HepG2 (cell line): ENCODE measurements at regions not wholly inside any gene's neighbourhood (a gene's known extent, or its start where the extent isn't known, plus 50 kb on each side); places are given as distances from the start of the nearest gene placed in this dataset.

Experiments used
- GATAD2A ChIP-seq: IDR thresholded peaks from 2 replicates; pipeline ENCODE4 v1.6.1; 2016
- HNRNPLL ChIP-seq: fragments of 200-400 bp; formaldehyde crosslinking; IDR thresholded peaks from 2 replicates; pipeline ENCODE4 v1.6.1; 2017; ENCODE audit warnings: mild to moderate bottlenecking, low read depth, low read length; ENCODE audit not compliant: poor library complexity, severe bottlenecking
- IKZF1 ChIP-seq: fragments of 450-650 bp; IDR thresholded peaks from 2 replicates; pipeline ENCODE4 v1.7.1; 2016
- MAF1 ChIP-seq: sonication (generic); formaldehyde crosslinking; IDR thresholded peaks from 2 replicates; pipeline ENCODE4 v1.5.0; 2020; ENCODE audit warnings: missing genetic modification reagents, borderline replicate concordance
- MAFK ChIP-seq, 2 experiments: IDR thresholded peaks in 1 of 2; conservative IDR thresholded peaks in 1 of 2; 2 replicates each; pipeline ENCODE4 v1.6.1; 2011; ENCODE audit warnings: improper control_type of control experiment in 2 of 2, low read length in 2 of 2
- NBN ChIP-seq: fragments of 450-650 bp; conservative IDR thresholded peaks from 2 replicates; pipeline ENCODE4 v1.6.1; 2017
- NR2F6 ChIP-seq, 2 experiments: IDR thresholded peaks; 2 replicates each; pipeline ENCODE4 v1.6.1; 2016; ENCODE audit warnings: antibody characterized with exemption in 1 of 2, mild to moderate bottlenecking in 1 of 2
- PHB2 ChIP-seq: fragments of 450-650 bp; IDR thresholded peaks from 2 replicates; pipeline ENCODE4 v1.6.1; 2018; ENCODE audit not compliant: partially characterized antibody
- PHF21A ChIP-seq: sonication (generic); formaldehyde crosslinking; IDR thresholded peaks from 2 replicates; pipeline ENCODE4 v1.5.0; 2020; ENCODE audit warnings: mild to moderate bottlenecking, missing genetic modification reagents
- PITX1 ChIP-seq: sonication (generic); formaldehyde crosslinking; IDR thresholded peaks from 2 replicates; pipeline ENCODE4 v1.5.1; 2020; ENCODE audit warnings: mild to moderate bottlenecking, missing genetic modification reagents
- SMAD9 ChIP-seq: sonication (generic); formaldehyde crosslinking; IDR thresholded peaks from 2 replicates; pipeline ENCODE4 v1.5.1; 2020; ENCODE audit warnings: mild to moderate bottlenecking, missing genetic modification reagents
- TCF7 ChIP-seq: sonication (generic); IDR thresholded peaks from 2 replicates; pipeline ENCODE4 v1.6.1; 2016; ENCODE audit warnings: antibody characterized with exemption, low read depth
- TOE1 ChIP-seq: sonication (generic); formaldehyde crosslinking; IDR thresholded peaks from 2 replicates; pipeline ENCODE4 v1.4.0; 2020; ENCODE audit warnings: mild to moderate bottlenecking, missing genetic modification reagents
- WIZ ChIP-seq: sonication (generic); formaldehyde crosslinking; IDR thresholded peaks from 2 replicates; pipeline ENCODE4 v1.5.1; 2020; ENCODE audit warnings: mild to moderate bottlenecking, missing genetic modification reagents
- ZMYM4 ChIP-seq: sonication (generic); formaldehyde crosslinking; IDR thresholded peaks from 2 replicates; pipeline ENCODE4 v1.8.1; 2023; ENCODE audit warnings: mild to moderate bottlenecking, missing genetic modification reagents
- ZNF17 ChIP-seq: sonication (generic); formaldehyde crosslinking; IDR thresholded peaks from 2 replicates; pipeline ENCODE4 v1.5.0; 2020; ENCODE audit warnings: mild to moderate bottlenecking, missing genetic modification reagents
- ZNF230 ChIP-seq: sonication (generic); formaldehyde crosslinking; IDR thresholded peaks from 2 replicates; pipeline ENCODE4 v1.4.0; 2020; ENCODE audit warnings: mild to moderate bottlenecking, missing genetic modification reagents
- ZNF605 ChIP-seq: sonication (generic); formaldehyde crosslinking; IDR thresholded peaks from 2 replicates; pipeline ENCODE4 v1.8.0; 2022; ENCODE audit warnings: mild to moderate bottlenecking, missing genetic modification reagents
- ZNF644 ChIP-seq: IDR thresholded peaks from 2 replicates; pipeline ENCODE4 v1.6.1; 2016; ENCODE audit warnings: low read depth
- ZNF672 ChIP-seq: sonication (generic); formaldehyde crosslinking; IDR thresholded peaks from 2 replicates; pipeline ENCODE4 v1.8.1; 2022; ENCODE audit warnings: missing genetic modification reagents
- ZNF713 ChIP-seq: sonication (generic); formaldehyde crosslinking; IDR thresholded peaks from 2 replicates; pipeline ENCODE4 v1.4.0; 2020; ENCODE audit warnings: mild to moderate bottlenecking, missing genetic modification reagents
- TF ChIP-seq, protein P1 (sequence below): sonication (generic); formaldehyde crosslinking; IDR thresholded peaks from 2 replicates; pipeline ENCODE4 v1.9.0; 2021; ENCODE audit warnings: missing genetic modification reagents, borderline replicate concordance
- TF ChIP-seq, protein P2 (sequence below): sonication (generic); formaldehyde crosslinking; IDR thresholded peaks from 2 replicates; pipeline ENCODE4 v1.5.1; 2020; ENCODE audit warnings: missing genetic modification reagents, mild to moderate bottlenecking, borderline replicate concordance
- TF ChIP-seq, protein P3 (sequence below): sonication (generic); formaldehyde crosslinking; IDR thresholded peaks from 2 replicates; pipeline ENCODE4 v1.9.0; 2022; ENCODE audit warnings: missing genetic modification reagents, mild to moderate bottlenecking, borderline replicate concordance
- TF ChIP-seq, protein P4 (sequence below): sonication (generic); formaldehyde crosslinking; IDR thresholded peaks from 2 replicates; pipeline ENCODE4 v1.5.0; 2020; ENCODE audit warnings: missing genetic modification reagents, mild to moderate bottlenecking, borderline replicate concordance
- TF ChIP-seq, protein P5 (sequence below): IDR thresholded peaks from 2 replicates; pipeline ENCODE4 v1.6.1; 2016; ENCODE audit warnings: mild to moderate bottlenecking, missing biosample characterization, missing genetic modification reagents

DNA sequence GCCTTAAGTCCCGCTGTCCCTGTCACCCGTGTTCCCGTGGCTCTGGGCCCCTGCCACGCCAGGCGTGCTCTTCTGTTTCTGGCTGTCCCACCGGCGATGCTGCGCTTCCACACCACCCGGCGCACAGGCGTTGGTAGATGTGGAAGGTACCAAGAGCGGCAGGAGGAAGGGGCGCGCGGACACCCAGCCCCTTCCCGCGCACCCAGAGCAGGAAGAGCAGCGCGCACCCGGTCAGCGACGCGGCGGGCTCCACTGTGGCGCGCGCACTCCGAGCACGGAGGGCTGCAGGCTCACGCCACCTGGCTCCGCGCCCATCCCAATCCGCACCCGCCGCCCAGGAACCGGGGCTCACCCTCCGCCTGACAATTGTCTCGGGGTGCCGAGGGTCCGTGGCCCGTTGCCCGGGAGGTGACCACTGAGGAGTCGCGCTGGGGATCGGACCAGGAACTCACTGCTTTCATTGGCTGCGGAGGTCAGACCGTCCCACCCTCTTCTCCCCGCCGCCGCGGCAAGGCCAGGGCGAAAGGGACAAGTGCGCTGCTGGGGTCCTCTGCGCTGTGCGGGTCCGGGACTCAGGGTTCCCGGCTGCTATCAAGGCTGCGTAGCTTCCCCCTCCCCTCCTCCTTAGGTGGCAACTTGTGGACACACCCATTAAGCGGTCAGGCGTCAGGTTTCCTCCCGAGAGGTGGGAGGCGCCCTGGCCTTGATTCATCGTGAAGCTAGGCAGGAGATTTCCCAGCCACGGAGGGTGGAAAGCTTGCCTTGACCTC lies 121.6 kb upstream of the ZNF92 start (continued):
- TF ChIP-seq NR2F6 (IDR thresholded peaks at IDR 0.05) (peak; percentile 60), NR2F6 (CRISPR knock-in tag; IDR thresholded peaks at IDR 0.05) (peak; percentile 57; the same call in 1 of the 2 replicates), ZNF644 (CRISPR knock-in tag) (no peak), IKZF1 (no peak), ZMYM4 (CRISPR knock-in tag) (peak; percentile 86), TCF7 (no peak), NBN (no peak), ZNF713 (CRISPR knock-in tag) (no peak), ZNF605 (CRISPR knock-in tag) (peak; percentile 28; the same call in 1 of the 2 replicates), PHB2 (no peak), WIZ (peak; percentile 47; the same call in 1 of the 2 replicates), MAF1 (no peak), MAFK (conservative IDR thresholded peaks at IDR 0.05 in 1 of 2, IDR thresholded peaks at IDR 0.05 in 1 of 2; ENCODE audit: low read length in 2 of 2) (no peak), ZNF17 (peak; percentile 74; the same call in 1 of the 2 replicates), TOE1 (no peak), ZNF672 (CRISPR knock-in tag) (no peak), ZNF230 (CRISPR knock-in tag) (no peak), GATAD2A (peak; percentile 44), PITX1 (peak; percentile 42; the same call in 1 of the 2 replicates), PHF21A (CRISPR knock-in tag) (peak; percentile 81), HNRNPLL (peak; percentile 81), SMAD9 (no peak)
- TF ChIP-seq, protein P1, sequence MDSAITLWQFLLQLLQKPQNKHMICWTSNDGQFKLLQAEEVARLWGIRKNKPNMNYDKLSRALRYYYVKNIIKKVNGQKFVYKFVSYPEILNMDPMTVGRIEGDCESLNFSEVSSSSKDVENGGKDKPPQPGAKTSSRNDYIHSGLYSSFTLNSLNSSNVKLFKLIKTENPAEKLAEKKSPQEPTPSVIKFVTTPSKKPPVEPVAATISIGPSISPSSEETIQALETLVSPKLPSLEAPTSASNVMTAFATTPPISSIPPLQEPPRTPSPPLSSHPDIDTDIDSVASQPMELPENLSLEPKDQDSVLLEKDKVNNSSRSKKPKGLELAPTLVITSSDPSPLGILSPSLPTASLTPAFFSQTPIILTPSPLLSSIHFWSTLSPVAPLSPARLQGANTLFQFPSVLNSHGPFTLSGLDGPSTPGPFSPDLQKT (CRISPR knock-in tag), result no peak
- TF ChIP-seq, protein P2, sequence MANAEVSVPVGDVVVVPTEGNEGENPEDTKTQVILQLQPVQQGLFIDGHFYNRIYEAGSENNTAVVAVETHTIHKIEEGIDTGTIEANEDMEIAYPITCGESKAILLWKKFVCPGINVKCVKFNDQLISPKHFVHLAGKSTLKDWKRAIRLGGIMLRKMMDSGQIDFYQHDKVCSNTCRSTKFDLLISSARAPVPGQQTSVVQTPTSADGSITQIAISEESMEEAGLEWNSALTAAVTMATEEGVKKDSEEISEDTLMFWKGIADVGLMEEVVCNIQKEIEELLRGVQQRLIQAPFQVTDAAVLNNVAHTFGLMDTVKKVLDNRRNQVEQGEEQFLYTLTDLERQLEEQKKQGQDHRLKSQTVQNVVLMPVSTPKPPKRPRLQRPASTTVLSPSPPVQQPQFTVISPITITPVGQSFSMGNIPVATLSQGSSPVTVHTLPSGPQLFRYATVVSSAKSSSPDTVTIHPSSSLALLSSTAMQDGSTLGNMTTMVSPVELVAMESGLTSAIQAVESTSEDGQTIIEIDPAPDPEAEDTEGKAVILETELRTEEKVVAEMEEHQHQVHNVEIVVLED, result peak; percentile 62; the same call in 1 of the 2 replicates
- TF ChIP-seq, protein P3, sequence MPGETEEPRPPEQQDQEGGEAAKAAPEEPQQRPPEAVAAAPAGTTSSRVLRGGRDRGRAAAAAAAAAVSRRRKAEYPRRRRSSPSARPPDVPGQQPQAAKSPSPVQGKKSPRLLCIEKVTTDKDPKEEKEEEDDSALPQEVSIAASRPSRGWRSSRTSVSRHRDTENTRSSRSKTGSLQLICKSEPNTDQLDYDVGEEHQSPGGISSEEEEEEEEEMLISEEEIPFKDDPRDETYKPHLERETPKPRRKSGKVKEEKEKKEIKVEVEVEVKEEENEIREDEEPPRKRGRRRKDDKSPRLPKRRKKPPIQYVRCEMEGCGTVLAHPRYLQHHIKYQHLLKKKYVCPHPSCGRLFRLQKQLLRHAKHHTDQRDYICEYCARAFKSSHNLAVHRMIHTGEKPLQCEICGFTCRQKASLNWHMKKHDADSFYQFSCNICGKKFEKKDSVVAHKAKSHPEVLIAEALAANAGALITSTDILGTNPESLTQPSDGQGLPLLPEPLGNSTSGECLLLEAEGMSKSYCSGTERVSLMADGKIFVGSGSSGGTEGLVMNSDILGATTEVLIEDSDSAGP (CRISPR knock-in tag), result peak; percentile 93
- TF ChIP-seq, protein P4, sequence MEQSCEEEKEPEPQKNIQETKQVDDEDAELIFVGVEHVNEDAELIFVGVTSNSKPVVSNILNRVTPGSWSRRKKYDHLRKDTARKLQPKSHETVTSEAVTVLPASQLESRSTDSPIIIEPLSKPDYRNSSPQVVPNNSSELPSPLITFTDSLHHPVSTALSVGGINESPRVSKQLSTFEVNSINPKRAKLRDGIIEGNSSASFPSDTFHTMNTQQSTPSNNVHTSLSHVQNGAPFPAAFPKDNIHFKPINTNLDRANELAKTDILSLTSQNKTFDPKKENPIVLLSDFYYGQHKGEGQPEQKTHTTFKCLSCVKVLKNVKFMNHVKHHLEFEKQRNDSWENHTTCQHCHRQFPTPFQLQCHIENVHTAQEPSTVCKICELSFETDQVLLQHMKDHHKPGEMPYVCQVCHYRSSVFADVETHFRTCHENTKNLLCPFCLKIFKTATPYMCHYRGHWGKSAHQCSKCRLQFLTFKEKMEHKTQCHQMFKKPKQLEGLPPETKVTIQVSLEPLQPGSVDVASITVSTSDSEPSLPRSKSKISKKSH (CRISPR knock-in tag), result peak; percentile 78; the same call in 1 of the 2 replicates
- TF ChIP-seq, protein P5, sequence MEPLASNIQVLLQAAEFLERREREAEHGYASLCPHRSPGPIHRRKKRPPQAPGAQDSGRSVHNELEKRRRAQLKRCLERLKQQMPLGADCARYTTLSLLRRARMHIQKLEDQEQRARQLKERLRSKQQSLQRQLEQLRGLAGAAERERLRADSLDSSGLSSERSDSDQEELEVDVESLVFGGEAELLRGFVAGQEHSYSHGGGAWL (CRISPR knock-in tag), result peak; percentile 64; the same call in 1 of the 2 replicates
